B cell (primary cell): ENCODE measurements at regions not wholly inside any gene's neighbourhood (a gene's known extent, or its start where the extent isn't known, plus 50 kb on each side); places are given as distances from the start of the nearest gene placed in this dataset.

Experiments
- ATAC-seq: fragments of 200-7000 bp; cut with Tn5 transposase; one replicate; pipeline ENCODE4 v1.10.0; 2021; ENCODE audit warnings: low read depth, mild to moderate bottlenecking, moderate number of reproducible peaks, moderate library complexity
- CTCF ChIA-PET: fragments of 350-600 bp; sonication (Branson Sonifier 250); formaldehyde crosslinking; loops from one replicate; lab custom pipeline; 2021; ENCODE audit warnings: antibody characterized with exemption, inconsistent platforms; lab: Charles Lee
- POLR2A ChIA-PET: fragments of 350-600 bp; sonication (Branson Sonifier 250); formaldehyde crosslinking; loops from one replicate; lab custom pipeline; 2021; ENCODE audit warnings: antibody characterized with exemption; lab: Charles Lee
- DNase-seq: peaks from one replicate; pipeline ENCODE4 v3.0.0; 2013
- H2AFZ ChIP-seq: 2 replicates; pipeline ENCODE4 v1.6.1; 2012; ENCODE audit warnings: mild to moderate bottlenecking, low read depth, low read length; ENCODE audit not compliant: insufficient read depth, poor library complexity, severe bottlenecking
- H3K27ac ChIP-seq, 2 donors: 1 replicate in 1 of 2; 2 replicates in 1 of 2; pipeline ENCODE4 v1.5.1; 2012 to 2013; ENCODE audit warnings: low read length in 2 of 2, mild to moderate bottlenecking in 2 of 2, moderate library complexity in 1 of 2
- H3K27me3 ChIP-seq, 4 experiments: fragments of 200-600 bp in 1 of 4; sonication (generic) in 1 of 4; replicated peaks in 1 of 4; 1 replicate in 2 of 4; 2 replicates in 2 of 4; pipeline versions ENCODE4 v1.6.1 to v1.7.0; 2013 to 2016; ENCODE audit warnings: low read length in 3 of 4, mild to moderate bottlenecking in 2 of 4, mixed read lengths in 1 of 4, moderate library complexity in 1 of 4; ENCODE audit not compliant: insufficient read depth in 4 of 4, control insufficient read depth in 3 of 4; ENCODE audit errors: control extremely low read depth in 1 of 4
- H3K36me3 ChIP-seq, 2 experiments: replicated peaks in 1 of 2; 1 replicate in 1 of 2; 2 replicates in 1 of 2; pipeline versions ENCODE4 v1.6.1 to v1.7.1; 2013; ENCODE audit warnings: low read length in 1 of 2; ENCODE audit not compliant: insufficient read depth in 2 of 2, control insufficient read depth in 1 of 2; ENCODE audit errors: control extremely low read depth in 1 of 2, extremely low read depth in 1 of 2
- H3K4me1 ChIP-seq, 2 donors: fragments of 200-600 bp in 1 of 2; sonication (generic) in 1 of 2; 1 replicate in 1 of 2; 2 replicates in 1 of 2; pipeline versions ENCODE4 v1.5.1 to v1.6.1; 2013 to 2017; ENCODE audit warnings: low read length in 2 of 2; ENCODE audit not compliant: control insufficient read depth in 2 of 2, insufficient read depth in 2 of 2
- H3K4me2 ChIP-seq: replicated peaks from 2 replicates; pipeline ENCODE3; 2012; ENCODE audit warnings: mild to moderate bottlenecking, low read depth, low read length; ENCODE audit not compliant: poor library complexity, severe bottlenecking
- H3K4me3 ChIP-seq, 5 experiments: fragments of 200-600 bp in 1 of 5; sonication (generic) in 1 of 5; 1 replicate in 3 of 5; 2 replicates in 2 of 5; pipeline versions ENCODE4 v1.5.1 to v1.7.0; 2011 to 2016; ENCODE audit warnings: low read length in 4 of 5, mild to moderate bottlenecking in 4 of 5, low read depth in 2 of 5, control low read depth in 1 of 5, moderate library complexity in 1 of 5; ENCODE audit not compliant: insufficient read depth in 1 of 5; ENCODE audit errors: control extremely low read depth in 1 of 5, extremely low read depth in 1 of 5
- H3K79me2 ChIP-seq: fragments of 200-600 bp; sonication (generic); one replicate; pipeline ENCODE4 v1.6.0; 2016; ENCODE audit warnings: low read length; ENCODE audit not compliant: control insufficient read depth, insufficient read depth
- H3K9ac ChIP-seq: fragments of 200-600 bp; sonication (generic); 2 replicates; pipeline ENCODE4 v1.6.1; 2017; ENCODE audit warnings: mild to moderate bottlenecking, low read length, moderate library complexity
- H3K9me3 ChIP-seq, 3 donors: one replicate each; pipeline versions ENCODE4 v1.6.1 to v1.7.1; 2013; ENCODE audit warnings: low read length in 2 of 3; ENCODE audit not compliant: control insufficient read depth in 2 of 3, insufficient read depth in 1 of 3; ENCODE audit errors: control extremely low read depth in 1 of 3
- H4K20me1 ChIP-seq: 2 replicates; pipeline ENCODE4 v1.6.0; 2012; ENCODE audit warnings: mild to moderate bottlenecking, low read length; ENCODE audit not compliant: insufficient read depth, control insufficient read depth, poor library complexity, severe bottlenecking
- H3K27ac Mint-ChIP-seq: one replicate; pipeline ENCODE4 v1.8.0; 2021; ENCODE audit warnings: mixed read lengths
- H3K27me3 Mint-ChIP-seq: one replicate; pipeline ENCODE4 v1.8.0; 2021; ENCODE audit warnings: mixed read lengths
- H3K4me1 Mint-ChIP-seq: one replicate; pipeline ENCODE4 v1.8.0; 2021; ENCODE audit warnings: mixed read lengths
- H3K4me3 Mint-ChIP-seq: one replicate; pipeline ENCODE4 v1.8.0; 2021; ENCODE audit warnings: mixed read lengths
- H3K9me3 Mint-ChIP-seq: one replicate; pipeline ENCODE4 v1.8.0; 2022; ENCODE audit warnings: mixed read lengths; ENCODE audit not compliant: insufficient read depth
- EZH2 ChIP-seq: IDR thresholded peaks from 2 replicates; pipeline ENCODE4 v1.6.1; 2012; ENCODE audit warnings: borderline replicate concordance, low read depth, mild to moderate bottlenecking, moderate library complexity, low read length; ENCODE audit not compliant: insufficient read depth, poor library complexity, severe bottlenecking
- WGBS: methylation state at CpG from one replicate; pipeline ENCODE4 v1.1.5; 2013; ENCODE audit warnings: missing lambda C conversion rate; ENCODE audit not compliant: insufficient coverage; 5-methylcytosine and 5-hydroxymethylcytosine counted together
- intact Hi-C: fragments of 100-400 bp; cut with micrococcal nuclease; formaldehyde crosslinking; loops from one replicate; pipeline ENCODE4 v1.10.0; 2022
- TF ChIP-seq, protein P1 (sequence below): fragments of 200-600 bp; IDR thresholded peaks from one replicate; pipeline ENCODE4 v1.8.0; 2022; ENCODE audit warnings: antibody characterized with exemption, mild to moderate bottlenecking

DNA sequence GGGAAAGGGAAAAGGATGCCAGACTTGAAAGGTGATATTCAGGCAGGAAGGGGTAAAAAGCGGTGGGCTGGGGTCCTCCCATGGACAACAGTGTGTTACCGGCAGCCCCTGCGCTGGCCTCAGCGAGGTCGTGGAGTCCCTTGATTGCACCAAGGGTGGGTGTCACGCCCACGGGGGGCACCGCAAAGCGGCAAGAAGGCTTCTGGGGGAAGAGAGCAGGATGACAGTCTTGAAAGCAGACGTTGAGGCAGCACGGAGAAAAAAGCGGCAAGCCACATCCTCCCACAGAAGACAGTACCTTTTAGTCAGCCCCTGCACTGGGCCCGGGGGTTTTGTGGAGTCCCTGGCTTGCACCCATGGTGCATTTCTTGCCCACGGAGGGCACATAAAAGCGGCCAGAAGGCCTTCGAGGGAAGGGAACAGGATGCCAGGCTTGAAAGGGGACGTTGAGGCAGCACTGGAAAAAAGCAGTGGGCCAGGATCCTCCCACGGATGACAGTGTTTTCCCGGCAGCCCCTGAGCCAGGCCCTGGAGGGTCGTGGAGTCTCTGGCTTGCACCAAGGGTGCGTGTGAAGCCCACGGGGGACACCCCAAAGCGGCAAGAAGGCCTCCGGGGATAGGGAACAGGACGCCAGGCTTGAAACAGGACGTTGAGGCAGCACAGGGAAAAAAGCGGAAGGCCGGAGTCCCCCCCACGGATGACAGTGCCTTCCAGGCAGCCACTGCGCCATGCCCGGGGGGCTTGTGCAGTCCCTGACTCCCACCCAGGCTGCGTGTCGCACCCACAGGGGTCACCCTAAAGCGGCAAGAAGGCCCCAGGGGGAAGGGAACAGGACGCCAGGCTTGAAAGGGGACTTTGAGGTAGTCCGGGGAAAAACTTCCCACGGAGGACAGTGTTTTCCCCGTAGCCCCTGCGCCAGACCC, 162.2 kb upstream of the ALG10B start:
- no peak for ATAC-seq

DNA sequence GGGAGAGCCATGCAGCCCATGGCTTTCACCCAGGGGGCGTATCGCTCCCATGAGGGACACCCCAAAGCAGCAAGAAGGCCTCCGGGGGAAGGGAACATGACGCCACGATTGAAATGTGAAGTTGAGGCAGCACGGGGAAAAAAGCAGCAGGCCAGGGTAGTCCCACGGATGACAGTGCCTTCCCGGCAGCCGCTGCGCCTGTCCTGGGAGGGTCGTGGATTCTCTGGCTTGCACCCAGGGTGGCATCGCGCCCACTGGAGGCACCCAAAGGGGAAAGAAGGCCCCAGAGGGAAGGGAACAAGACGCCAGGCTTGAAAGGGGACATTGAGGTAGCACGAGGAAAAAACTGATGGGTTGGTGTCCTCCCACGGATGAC, 161.6 kb upstream of the ALG10B start:
- TF ChIP-seq EZH2: no peak
- TF ChIP-seq, protein P1, sequence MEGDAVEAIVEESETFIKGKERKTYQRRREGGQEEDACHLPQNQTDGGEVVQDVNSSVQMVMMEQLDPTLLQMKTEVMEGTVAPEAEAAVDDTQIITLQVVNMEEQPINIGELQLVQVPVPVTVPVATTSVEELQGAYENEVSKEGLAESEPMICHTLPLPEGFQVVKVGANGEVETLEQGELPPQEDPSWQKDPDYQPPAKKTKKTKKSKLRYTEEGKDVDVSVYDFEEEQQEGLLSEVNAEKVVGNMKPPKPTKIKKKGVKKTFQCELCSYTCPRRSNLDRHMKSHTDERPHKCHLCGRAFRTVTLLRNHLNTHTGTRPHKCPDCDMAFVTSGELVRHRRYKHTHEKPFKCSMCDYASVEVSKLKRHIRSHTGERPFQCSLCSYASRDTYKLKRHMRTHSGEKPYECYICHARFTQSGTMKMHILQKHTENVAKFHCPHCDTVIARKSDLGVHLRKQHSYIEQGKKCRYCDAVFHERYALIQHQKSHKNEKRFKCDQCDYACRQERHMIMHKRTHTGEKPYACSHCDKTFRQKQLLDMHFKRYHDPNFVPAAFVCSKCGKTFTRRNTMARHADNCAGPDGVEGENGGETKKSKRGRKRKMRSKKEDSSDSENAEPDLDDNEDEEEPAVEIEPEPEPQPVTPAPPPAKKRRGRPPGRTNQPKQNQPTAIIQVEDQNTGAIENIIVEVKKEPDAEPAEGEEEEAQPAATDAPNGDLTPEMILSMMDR: no peak
- ChIA-PET POLR2A (no interaction called here), CTCF (no interaction called here)
- no peaks in the 10 kb centered on the region for H3K9me3 Mint-ChIP-seq
- Histone ChIP-seq H3K4me2 (no peak overlapping the region), H4K20me1 (no peaks in the 10 kb centered on the region), H3K9me3 (peaks cover 0 to 98% (median 0%) of the 10 kb centered on the region in 3 donors), H3K9ac (no peak overlapping the region), H3K4me3 (no peak overlapping the region), H3K27me3 (no peaks in the 10 kb centered on the region), H3K27ac (no peak overlapping the region), H2AFZ (no peak overlapping the region), H3K4me1 (no peaks in the 10 kb centered on the region), H3K36me3 (no peaks in the 10 kb centered on the region), H3K79me2 (no peaks in the 10 kb centered on the region)
- DNase-seq: no peak
- no peak overlapping the region for H3K27ac Mint-ChIP-seq
- intact Hi-C loops: no loop called here
- H3K4me3 Mint-ChIP-seq: no peak overlapping the region
- H3K27me3 Mint-ChIP-seq: no peaks in the 10 kb centered on the region
- no peak for ATAC-seq
- H3K4me1 Mint-ChIP-seq: no peaks in the 10 kb centered on the region
- 88% methylated on average over 16 of the region's 16 CpGs for WGBS

More for the DNA sequence above, 162.2 kb upstream of the ALG10B start:
- H3K4me1 ChIP-seq: no peaks in the 10 kb centered on the region
- TF ChIP-seq, protein P1: no peak
- TF ChIP-seq EZH2: no peak
- 86% methylated on average over 39 of the region's 39 CpGs for WGBS
- no peak overlapping the region for H3K4me3 ChIP-seq
- Mint-ChIP-seq H3K9me3 (no peaks in the 10 kb centered on the region), H3K4me3 (no peak overlapping the region), H3K4me1 (no peaks in the 10 kb centered on the region), H3K27me3 (no peaks in the 10 kb centered on the region), H3K27ac (no peak overlapping the region)
- no peak overlapping the region for H3K9ac ChIP-seq
- POLR2A ChIA-PET: no interaction called here
- no peaks in the 10 kb centered on the region for H4K20me1 ChIP-seq
- no peaks in the 10 kb centered on the region for H3K27me3 ChIP-seq
- CTCF ChIA-PET: no interaction called here
- no peaks in the 10 kb centered on the region for H3K36me3 ChIP-seq
- no peak overlapping the region for H2AFZ ChIP-seq
- no peak for DNase-seq
- no peak overlapping the region for H3K4me2 ChIP-seq
- H3K79me2 ChIP-seq: no peaks in the 10 kb centered on the region
- H3K9me3 ChIP-seq: peaks cover 0 to 98% (median 0%) of the 10 kb centered on the region in 3 donors
- intact Hi-C loops: no loop called here
- no peak overlapping the region for H3K27ac ChIP-seq
